Upper lobe of left lung (tissue), 4 donors: ENCODE measurements at regions not wholly inside any gene's neighbourhood (a gene's known extent, or its start where the extent isn't known, plus 50 kb on each side); places are given as distances from the start of the nearest gene placed in this dataset.
"Not testable (repeated sequence)": the region's sequence is repeated elsewhere in the genome, so short reads cannot be mapped to it uniquely, and the experiment has no call there.

Experiments
- CTCF ChIP-seq, 6 experiments: fragments of 450-650 bp in 4 of 6; fragments of 200-600 bp in 2 of 6; sonication (generic) in 2 of 6; IDR thresholded peaks; one replicate each; pipeline ENCODE4 v1.5.1; 2016 to 2019; ENCODE audit warnings: antibody characterized with exemption in 6 of 6
- EP300 ChIP-seq, 4 donors: sonication (generic); formaldehyde crosslinking; IDR thresholded peaks; one replicate each; pipeline ENCODE4 v1.5.1; 2017; ENCODE audit warnings: antibody characterized with exemption in 4 of 4, control low read depth in 2 of 4

GRCh38 chr13:22858980-22859379 is 321.8 kb upstream of the SGCG start:
- TF ChIP-seq CTCF, EP300 (IDR thresholded peaks at IDR 0.05): not testable (repeated sequence)
